Transverse colon (tissue), 3 donors: ENCODE measurements at regions not wholly inside any gene's neighbourhood (a gene's known extent, or its start where the extent isn't known, plus 50 kb on each side); places are given as distances from the start of the nearest gene placed in this dataset.

Experiments used
- POLR2A ChIP-seq: fragments of 450-650 bp; IDR thresholded peaks from one replicate; pipeline ENCODE4 v1.6.1; 2016; ENCODE audit warnings: antibody characterized with exemption, mild to moderate bottlenecking, moderate library complexity
- TF ChIP-seq, protein P1 (sequence below), 5 experiments: fragments of 200-600 bp in 3 of 5; fragments of 450-650 bp in 2 of 5; sonication (generic) in 3 of 5; IDR thresholded peaks; 1 replicate in 2 of 5; 2 replicates in 3 of 5; pipeline ENCODE4 v1.5.1; 2016 to 2017; ENCODE audit warnings: antibody characterized with exemption in 5 of 5, inconsistent platforms in 3 of 5, mild to moderate bottlenecking in 2 of 5, moderate library complexity in 1 of 5

- TF ChIP-seq, protein P1, sequence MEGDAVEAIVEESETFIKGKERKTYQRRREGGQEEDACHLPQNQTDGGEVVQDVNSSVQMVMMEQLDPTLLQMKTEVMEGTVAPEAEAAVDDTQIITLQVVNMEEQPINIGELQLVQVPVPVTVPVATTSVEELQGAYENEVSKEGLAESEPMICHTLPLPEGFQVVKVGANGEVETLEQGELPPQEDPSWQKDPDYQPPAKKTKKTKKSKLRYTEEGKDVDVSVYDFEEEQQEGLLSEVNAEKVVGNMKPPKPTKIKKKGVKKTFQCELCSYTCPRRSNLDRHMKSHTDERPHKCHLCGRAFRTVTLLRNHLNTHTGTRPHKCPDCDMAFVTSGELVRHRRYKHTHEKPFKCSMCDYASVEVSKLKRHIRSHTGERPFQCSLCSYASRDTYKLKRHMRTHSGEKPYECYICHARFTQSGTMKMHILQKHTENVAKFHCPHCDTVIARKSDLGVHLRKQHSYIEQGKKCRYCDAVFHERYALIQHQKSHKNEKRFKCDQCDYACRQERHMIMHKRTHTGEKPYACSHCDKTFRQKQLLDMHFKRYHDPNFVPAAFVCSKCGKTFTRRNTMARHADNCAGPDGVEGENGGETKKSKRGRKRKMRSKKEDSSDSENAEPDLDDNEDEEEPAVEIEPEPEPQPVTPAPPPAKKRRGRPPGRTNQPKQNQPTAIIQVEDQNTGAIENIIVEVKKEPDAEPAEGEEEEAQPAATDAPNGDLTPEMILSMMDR (IDR thresholded peaks at IDR 0.05) = no peak
- no peak for TF ChIP-seq POLR2A
Observed at GRCh38 chr11:91755526-91755925, 469.1 kb upstream of the FAT3 start.
